Activated naive CD8-positive, alpha-beta T cell (primary cell): ENCODE measurements at regions not wholly inside any gene's neighbourhood (a gene's known extent, or its start where the extent isn't known, plus 50 kb on each side); places are given as distances from the start of the nearest gene placed in this dataset.

Experiments used
- H3K27ac Mint-ChIP-seq: one replicate; pipeline ENCODE4 v1.8.0; 2021; ENCODE audit warnings: mixed read lengths
- H3K27me3 Mint-ChIP-seq: one replicate; pipeline ENCODE4 v1.8.0; 2021; ENCODE audit warnings: mixed read lengths
- H3K36me3 Mint-ChIP-seq: one replicate; pipeline ENCODE4 v1.8.0; 2021; ENCODE audit warnings: mixed read lengths
- H3K4me1 Mint-ChIP-seq: one replicate; pipeline ENCODE4 v1.8.0; 2021; ENCODE audit warnings: low read depth, mixed read lengths
- H3K4me3 Mint-ChIP-seq: one replicate; pipeline ENCODE4 v1.8.0; 2021; ENCODE audit warnings: mild to moderate bottlenecking, mixed read lengths
- H3K9me3 Mint-ChIP-seq: one replicate; pipeline ENCODE4 v1.8.0; 2021; ENCODE audit warnings: low read depth, mixed read lengths

DNA sequence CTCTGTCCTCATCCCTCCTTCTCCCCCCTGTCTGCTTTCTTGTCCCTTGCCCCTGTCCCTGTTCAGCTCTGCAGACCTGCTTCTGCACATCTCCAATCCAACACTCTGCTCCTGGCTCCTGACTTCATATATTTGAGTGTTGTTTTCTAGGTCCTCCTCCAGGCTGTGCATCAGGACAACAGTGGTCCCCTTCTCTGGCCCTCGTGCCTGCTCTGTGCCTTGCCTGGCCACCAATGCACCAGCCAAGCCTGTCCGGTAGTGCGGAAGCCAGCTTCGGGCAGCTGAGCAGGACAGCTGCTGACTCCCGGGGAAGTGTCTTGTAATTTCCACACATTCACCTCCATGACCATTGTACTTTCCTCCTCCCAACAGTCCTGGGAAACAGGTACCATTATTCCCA lies 203.4 kb upstream of the RAB4A start:
- Mint-ChIP-seq H3K4me3 (no peak overlapping the region), H3K27ac (no peak overlapping the region), H3K9me3 (no peaks in the 10 kb centered on the region), H3K4me1 (peaks cover 28% of the 10 kb centered on the region), H3K27me3 (no peaks in the 10 kb centered on the region), H3K36me3 (no peaks in the 10 kb centered on the region)

DNA sequence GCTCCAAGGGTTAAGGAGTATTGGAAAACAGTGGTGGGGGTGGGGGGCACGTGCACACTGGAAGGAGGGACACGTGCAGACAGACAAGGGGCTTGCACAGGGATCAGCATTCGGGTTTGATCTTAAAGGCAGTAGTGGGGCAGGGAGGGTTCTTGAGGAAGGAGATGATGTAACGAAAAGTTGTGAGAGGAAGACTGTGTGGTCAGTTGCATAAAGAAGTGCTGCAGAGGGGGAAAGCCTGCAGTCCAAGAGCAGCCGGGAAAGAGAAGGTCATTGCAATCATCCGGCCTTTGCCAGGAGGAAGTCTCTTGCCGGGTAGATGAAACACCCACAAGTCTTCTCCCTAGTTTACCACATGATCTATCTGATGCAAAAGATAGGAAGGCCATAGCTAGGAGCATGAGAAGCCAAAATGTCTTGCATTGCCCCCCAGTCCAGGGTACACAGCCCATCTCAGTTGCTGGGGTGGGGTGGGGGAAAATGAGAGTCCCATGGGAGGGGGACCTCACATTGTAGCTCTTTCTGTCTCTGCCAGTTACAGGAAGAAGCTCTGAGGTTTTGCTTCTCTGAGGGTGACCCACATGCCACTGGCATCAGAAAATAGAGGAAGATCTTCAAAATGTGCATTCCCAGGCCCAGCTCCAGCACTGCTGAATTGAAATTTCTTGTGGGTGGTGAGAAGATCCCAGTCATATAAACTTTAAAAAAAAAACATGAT lies 202.5 kb upstream of the RAB4A start:
- Mint-ChIP-seq H3K36me3 (no peaks in the 10 kb centered on the region), H3K4me3 (no peak overlapping the region), H3K9me3 (no peaks in the 10 kb centered on the region), H3K27me3 (no peaks in the 10 kb centered on the region), H3K27ac (no peak overlapping the region), H3K4me1 (peaks cover 28% of the 10 kb centered on the region)

DNA sequence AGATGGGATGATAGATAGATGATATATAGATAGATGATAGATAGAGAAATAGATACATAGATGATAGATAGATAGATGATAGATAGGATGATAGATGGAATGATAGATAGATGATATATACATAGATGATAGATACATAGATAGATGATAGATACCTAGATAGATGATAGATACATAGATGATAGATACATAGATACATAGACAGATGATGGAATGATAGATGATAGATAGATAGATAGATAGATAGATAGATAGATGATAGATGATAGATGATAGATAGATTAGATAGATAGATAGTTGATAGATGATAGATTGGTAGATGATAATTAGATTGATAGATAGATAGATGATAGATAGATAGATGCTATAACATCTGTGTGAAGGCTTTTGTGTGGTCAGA lies 201.7 kb upstream of the RAB4A start:
- Mint-ChIP-seq H3K4me3 (no peak overlapping the region), H3K9me3 (no peaks in the 10 kb centered on the region), H3K27ac (no peak overlapping the region), H3K27me3 (no peaks in the 10 kb centered on the region), H3K36me3 (no peaks in the 10 kb centered on the region), H3K4me1 (peaks cover 28% of the 10 kb centered on the region)

DNA sequence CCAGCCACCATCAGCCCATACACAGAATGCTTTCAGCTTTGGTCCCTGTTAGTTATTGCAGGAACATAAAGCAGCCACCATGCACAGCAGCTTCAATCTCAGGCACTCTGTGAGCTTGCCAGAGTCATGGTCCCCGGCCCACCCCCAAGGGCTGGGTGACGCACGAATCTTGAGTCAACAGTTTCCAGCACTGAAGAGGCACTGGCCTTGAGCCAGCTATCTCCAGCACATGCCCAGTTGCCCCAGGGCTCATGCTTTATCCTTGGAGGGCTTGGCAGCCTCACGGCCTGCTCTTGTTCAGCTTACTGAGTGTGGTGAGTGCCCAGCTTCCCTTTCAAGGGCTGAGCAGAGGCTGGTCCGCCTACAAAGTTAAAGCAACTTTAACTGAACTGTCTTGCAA lies 200.7 kb upstream of the RAB4A start:
- peaks cover 27% of the 10 kb centered on the region for H3K4me1 Mint-ChIP-seq
- H3K27ac Mint-ChIP-seq = no peak overlapping the region
- H3K9me3 Mint-ChIP-seq = no peaks in the 10 kb centered on the region
- no peaks in the 10 kb centered on the region for H3K36me3 Mint-ChIP-seq
- no peak overlapping the region for H3K4me3 Mint-ChIP-seq
- H3K27me3 Mint-ChIP-seq = no peaks in the 10 kb centered on the region

DNA sequence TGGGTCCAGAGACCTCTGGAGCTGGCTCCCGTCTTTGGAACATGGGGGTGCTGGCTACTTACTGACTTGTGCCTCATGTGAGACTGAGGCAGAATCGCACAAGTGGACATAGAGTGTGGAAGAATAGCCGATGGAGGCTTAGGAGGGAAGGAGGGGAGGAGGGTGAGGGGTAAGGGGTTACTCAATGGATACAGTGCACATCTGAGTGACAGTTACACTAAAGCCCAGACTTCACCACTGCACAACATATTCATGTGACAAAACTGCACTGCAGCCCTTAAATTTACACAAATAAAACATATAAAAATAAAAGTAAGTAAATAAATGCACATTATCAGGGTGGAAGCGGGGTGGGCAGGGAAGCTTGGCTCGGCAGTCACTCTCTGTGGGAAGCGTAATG lies 197.7 kb upstream of the RAB4A start:
- no peak overlapping the region for H3K4me3 Mint-ChIP-seq
- H3K9me3 Mint-ChIP-seq = no peaks in the 10 kb centered on the region
- peaks cover 9% of the 10 kb centered on the region for H3K4me1 Mint-ChIP-seq
- no peak overlapping the region for H3K27ac Mint-ChIP-seq
- H3K36me3 Mint-ChIP-seq = no peaks in the 10 kb centered on the region
- no peaks in the 10 kb centered on the region for H3K27me3 Mint-ChIP-seq

DNA sequence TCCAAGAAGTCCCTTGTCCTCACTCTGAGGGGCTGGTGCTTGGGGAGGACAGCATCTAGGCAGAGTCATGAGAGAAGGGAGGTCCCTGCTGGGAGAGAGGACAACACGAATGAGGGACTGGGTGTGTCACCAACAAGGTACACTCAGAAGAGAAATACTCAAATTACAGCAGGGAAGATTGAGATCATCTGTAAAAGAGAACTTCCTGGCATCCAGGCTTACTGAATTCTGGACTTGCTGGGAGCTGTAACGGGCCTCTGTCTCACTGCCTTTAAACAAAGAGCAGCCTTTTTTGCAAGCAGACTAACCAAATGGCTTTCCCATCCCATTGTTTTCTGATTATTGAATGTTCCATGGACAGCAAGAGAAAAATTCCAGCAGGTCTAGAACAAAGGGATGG lies 195.7 kb upstream of the RAB4A start:
- Mint-ChIP-seq H3K27me3 (no peaks in the 10 kb centered on the region), H3K4me1 (peaks cover 10% of the 10 kb centered on the region), H3K27ac (no peak overlapping the region), H3K36me3 (no peaks in the 10 kb centered on the region), H3K4me3 (no peak overlapping the region), H3K9me3 (no peaks in the 10 kb centered on the region)

DNA sequence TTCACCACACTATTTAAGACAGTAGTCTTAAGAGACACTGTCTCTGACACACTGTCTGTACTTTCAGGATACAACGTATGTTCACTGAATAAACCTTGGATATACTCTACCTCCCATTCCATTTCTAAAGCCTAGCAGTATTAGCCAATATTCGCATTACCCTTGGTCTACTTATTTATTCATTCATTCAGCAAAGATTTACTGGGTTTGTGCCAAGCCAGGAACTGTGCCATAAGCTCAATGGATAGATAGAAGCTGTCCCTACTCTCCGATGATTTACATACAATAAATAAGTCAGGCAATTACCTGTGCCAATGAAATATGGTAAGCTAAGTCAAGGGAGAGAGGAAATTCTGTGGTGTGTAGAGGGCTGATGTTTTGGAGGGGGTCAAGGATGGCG lies 195.2 kb upstream of the RAB4A start:
- H3K27ac Mint-ChIP-seq = no peak overlapping the region
- peaks cover 11% of the 10 kb centered on the region for H3K4me1 Mint-ChIP-seq
- H3K27me3 Mint-ChIP-seq = no peaks in the 10 kb centered on the region
- no peaks in the 10 kb centered on the region for H3K36me3 Mint-ChIP-seq
- no peaks in the 10 kb centered on the region for H3K9me3 Mint-ChIP-seq
- H3K4me3 Mint-ChIP-seq = no peak overlapping the region

DNA sequence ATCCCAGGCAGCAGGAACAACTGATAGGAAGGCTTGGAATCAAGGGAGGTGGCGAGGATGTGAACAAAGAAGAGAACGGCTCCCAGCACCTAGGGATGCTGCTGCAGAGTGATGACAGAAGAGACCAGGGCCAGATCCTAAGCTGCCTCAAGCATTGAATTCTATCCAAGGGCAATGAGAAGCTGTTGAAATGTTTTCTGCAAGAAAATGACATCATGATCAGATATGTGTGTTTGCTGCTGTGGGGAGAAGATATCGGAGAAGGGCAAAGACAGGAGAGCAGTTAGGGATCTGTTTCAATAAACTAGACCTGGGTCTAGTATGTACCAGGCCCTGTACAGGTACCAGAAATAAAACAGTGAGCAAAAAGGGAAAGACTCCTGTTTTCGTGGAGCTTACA lies 194.7 kb upstream of the RAB4A start:
- Mint-ChIP-seq H3K9me3 (no peaks in the 10 kb centered on the region), H3K4me3 (no peak overlapping the region), H3K36me3 (no peaks in the 10 kb centered on the region), H3K27me3 (no peaks in the 10 kb centered on the region), H3K4me1 (peaks cover 11% of the 10 kb centered on the region), H3K27ac (no peak overlapping the region)

DNA sequence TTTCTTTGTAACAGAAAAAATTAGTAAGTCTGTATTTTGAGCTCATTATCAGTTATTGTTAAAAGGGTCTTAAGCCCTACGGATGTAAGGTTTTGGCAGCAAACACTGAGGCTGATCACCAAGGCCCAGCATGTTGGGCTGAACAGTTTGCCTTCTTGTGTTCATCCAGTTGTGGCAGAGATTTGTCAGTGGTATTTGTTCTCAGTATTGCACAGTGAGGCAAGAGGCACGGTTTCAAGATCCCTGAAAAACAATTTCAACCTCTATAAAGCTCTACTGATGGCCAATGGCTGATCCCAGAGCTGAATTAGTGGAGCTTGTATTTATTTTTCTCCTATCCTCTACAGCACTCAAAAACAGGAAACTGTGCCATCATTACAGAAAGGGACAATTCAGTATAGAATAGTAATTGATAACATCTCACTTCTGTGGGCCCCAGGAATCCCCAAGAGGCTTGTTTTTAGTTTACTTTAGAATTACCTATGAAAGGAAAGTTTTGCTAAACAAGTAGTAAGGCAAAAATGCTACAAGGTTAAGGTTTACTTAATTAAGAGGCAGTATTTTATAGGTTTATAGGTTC lies 191.8 kb upstream of the RAB4A start:
- H3K4me1 Mint-ChIP-seq = peaks cover 11% of the 10 kb centered on the region
- H3K27ac Mint-ChIP-seq = no peak overlapping the region
- H3K9me3 Mint-ChIP-seq = peaks cover 17% of the 10 kb centered on the region
- H3K27me3 Mint-ChIP-seq = no peaks in the 10 kb centered on the region
- H3K36me3 Mint-ChIP-seq = peaks cover 3% of the 10 kb centered on the region
- no peak overlapping the region for H3K4me3 Mint-ChIP-seq

DNA sequence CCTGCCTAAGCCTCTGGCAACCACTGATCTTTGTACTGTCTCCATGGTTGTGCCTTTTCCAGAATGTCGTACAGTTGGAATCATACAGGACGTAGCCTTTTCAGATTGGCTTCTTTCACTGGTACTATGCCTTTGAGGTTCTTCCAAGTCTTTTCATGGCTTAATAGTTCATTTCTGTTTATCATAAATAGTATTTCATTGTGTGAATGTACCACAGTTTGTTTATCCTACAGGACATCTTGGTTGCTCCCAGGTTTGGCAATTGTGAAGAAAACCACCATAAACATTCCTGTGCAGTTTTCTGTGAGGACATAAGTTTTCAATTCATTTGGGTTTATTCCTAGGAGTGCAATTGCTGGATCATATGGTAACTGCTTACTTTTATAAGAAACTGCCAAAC lies 190.6 kb upstream of the RAB4A start:
- H3K4me3 Mint-ChIP-seq = no peak overlapping the region
- H3K27ac Mint-ChIP-seq = no peak overlapping the region
- peaks cover 21% of the 10 kb centered on the region for H3K9me3 Mint-ChIP-seq
- H3K36me3 Mint-ChIP-seq = peaks cover 4% of the 10 kb centered on the region
- H3K4me1 Mint-ChIP-seq = peaks cover 11% of the 10 kb centered on the region
- H3K27me3 Mint-ChIP-seq = no peaks in the 10 kb centered on the region

DNA sequence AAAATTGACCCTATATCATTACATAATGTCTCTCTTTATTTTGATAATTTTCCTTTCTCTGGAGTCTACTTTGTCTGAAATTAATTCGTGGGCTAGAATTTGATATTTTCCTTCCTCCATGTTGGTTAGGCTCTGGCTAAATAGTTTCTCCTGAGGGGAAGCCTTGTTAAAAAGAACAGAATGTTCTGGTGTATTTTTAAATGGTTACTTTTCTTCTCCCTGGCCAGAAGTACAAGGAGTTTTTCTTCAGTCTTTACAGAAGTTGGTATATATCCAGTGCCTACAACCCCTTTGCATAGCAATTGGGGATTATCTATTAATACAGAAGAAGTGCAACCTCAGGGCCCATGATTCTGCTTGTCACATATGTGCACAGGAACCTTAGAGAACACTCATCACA lies 185.6 kb upstream of the RAB4A start:
- Mint-ChIP-seq H3K27ac (no peak overlapping the region), H3K36me3 (peaks cover 6% of the 10 kb centered on the region), H3K4me1 (no peaks in the 10 kb centered on the region), H3K9me3 (peaks cover 21% of the 10 kb centered on the region), H3K27me3 (no peaks in the 10 kb centered on the region), H3K4me3 (no peak overlapping the region)

DNA sequence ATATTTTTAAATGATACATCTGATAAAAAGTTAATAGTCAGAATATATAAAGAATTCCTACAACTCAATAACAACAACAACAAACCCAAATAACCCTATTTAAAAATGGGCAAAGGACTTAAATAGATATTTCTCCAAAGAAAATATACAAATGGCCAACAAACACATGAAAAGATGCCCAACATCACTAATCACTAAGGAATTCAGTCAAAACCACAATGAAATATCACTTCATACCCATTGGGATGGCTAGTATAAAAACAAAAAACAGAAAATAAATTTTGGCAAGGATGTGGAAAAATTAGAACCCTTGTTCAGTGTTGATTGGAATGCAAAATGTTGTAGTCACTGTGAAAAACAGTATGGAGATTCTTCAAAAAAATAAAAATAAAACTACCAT lies 184.8 kb upstream of the RAB4A start:
- Mint-ChIP-seq H3K4me1 (no peaks in the 10 kb centered on the region), H3K36me3 (peaks cover 6% of the 10 kb centered on the region), H3K4me3 (no peak overlapping the region), H3K27me3 (no peaks in the 10 kb centered on the region), H3K27ac (no peak overlapping the region), H3K9me3 (peaks cover 21% of the 10 kb centered on the region)

DNA sequence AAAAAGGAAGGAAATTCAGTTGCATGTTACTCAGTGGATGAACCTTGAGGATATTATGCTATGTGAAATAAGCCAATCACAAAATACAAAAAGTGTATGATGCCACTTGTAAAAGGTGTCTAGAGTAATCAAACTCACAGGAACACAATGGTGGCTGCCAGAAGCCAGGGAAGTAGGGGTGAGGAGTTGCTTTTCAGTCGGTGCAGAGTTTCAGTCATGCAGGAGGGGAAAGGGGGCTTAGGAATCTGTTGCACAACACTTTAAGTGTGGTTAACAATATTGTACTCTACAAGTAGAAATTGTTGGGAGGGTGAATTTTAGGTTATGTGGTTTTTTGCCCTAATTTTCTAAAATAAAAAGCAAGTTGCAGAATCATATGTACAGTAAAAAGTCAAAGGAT lies 184.2 kb upstream of the RAB4A start:
- Mint-ChIP-seq H3K36me3 (peaks cover 6% of the 10 kb centered on the region), H3K9me3 (peaks cover 21% of the 10 kb centered on the region), H3K27me3 (no peaks in the 10 kb centered on the region), H3K4me3 (no peak overlapping the region), H3K4me1 (no peaks in the 10 kb centered on the region), H3K27ac (no peak overlapping the region)

DNA sequence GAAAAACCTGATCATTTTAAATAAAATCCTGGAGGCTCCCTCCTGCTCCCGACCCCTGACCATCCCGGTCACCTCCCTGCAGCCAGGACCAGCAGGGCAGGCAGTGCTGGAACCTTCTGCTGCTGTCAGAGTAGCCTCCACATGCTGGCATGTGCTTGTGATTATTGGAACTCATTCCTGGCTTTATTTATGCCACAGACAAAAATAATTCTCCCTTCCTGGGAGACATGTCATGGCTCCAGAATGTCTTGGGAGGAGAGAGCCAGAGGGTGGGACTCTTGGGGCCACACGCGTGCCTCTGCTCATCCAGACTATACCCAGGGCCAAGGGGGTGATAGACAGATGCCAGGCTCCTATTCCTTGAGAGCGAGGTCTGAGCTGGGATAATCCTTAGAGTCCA lies 183.6 kb upstream of the RAB4A start:
- H3K36me3 Mint-ChIP-seq = peaks cover 6% of the 10 kb centered on the region
- H3K27ac Mint-ChIP-seq = no peak overlapping the region
- no peaks in the 10 kb centered on the region for H3K4me1 Mint-ChIP-seq
- peaks cover 19% of the 10 kb centered on the region for H3K9me3 Mint-ChIP-seq
- no peaks in the 10 kb centered on the region for H3K27me3 Mint-ChIP-seq
- no peak overlapping the region for H3K4me3 Mint-ChIP-seq

DNA sequence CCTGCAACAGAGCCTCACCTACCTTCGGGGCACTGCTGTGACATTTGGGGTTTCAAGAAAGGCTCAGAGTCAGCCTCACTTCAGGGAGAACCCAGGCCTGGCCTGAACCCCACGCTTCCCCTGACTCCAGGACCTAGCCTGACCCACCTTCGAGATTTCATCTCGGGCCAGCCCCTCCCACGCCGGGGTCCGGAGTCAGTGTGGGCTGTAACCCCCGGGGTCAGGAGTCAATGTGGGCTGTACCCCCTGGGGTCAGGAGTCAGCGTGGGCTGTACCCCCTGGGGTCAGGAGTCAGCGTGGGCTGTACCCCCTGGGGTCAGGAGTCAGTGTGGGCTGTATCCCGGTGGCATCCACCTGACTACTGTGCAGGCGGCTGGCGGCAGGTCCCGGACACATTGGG lies 183.0 kb upstream of the RAB4A start:
- H3K36me3 Mint-ChIP-seq = peaks cover 6% of the 10 kb centered on the region
- peaks cover 13% of the 10 kb centered on the region for H3K9me3 Mint-ChIP-seq
- H3K27me3 Mint-ChIP-seq = no peaks in the 10 kb centered on the region
- peaks cover 6% of the 10 kb centered on the region for H3K4me1 Mint-ChIP-seq
- H3K4me3 Mint-ChIP-seq = no peak overlapping the region
- H3K27ac Mint-ChIP-seq = no peak overlapping the region

DNA sequence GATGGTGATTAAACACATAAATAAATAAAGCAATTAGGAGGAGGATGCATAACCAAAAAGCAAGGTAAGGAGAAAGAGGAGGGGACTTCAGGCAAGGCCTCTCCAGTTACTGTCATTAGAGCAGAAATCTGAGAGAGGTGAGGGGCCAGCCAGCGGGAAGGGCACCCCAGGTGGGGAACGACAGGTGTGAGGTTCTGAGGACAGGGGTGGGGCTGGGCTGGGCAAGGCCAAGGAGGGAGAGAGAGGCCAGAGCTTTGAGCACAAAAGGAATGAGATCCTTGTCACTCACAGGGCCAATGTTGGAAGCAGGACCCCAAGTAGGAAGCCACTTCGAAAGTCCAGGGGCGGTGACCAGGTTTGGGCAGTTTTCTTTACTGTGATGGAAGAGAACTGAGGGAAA lies 182.2 kb upstream of the RAB4A start:
- Mint-ChIP-seq H3K36me3 (peaks cover 6% of the 10 kb centered on the region), H3K4me1 (peaks cover 12% of the 10 kb centered on the region), H3K27ac (no peak overlapping the region), H3K27me3 (no peaks in the 10 kb centered on the region), H3K4me3 (no peak overlapping the region), H3K9me3 (peaks cover 8% of the 10 kb centered on the region)
